Left ventricle myocardium superior (tissue), 1 donor: ENCODE measurements at regions not wholly inside any gene's neighbourhood (a gene's known extent, or its start where the extent isn't known, plus 50 kb on each side); places are given as distances from the start of the nearest gene placed in this dataset.

ENCODE experiments used
- ATAC-seq: fragments of 200-7000 bp; cut with Tn5 transposase; one replicate; pipeline ENCODE4 v1.9.1; 2020; ENCODE audit warnings: mild to moderate bottlenecking, moderate library complexity
- DNase-seq: peaks from one replicate; pipeline ENCODE4 v3.0.0-alpha.2; 2020
- intact Hi-C: fragments of 100-400 bp; cut with micrococcal nuclease; formaldehyde crosslinking; loops from one replicate; pipeline ENCODE4 v1.11.0; 2022
- donor health status: DM: no; HTN: yes; CAD: no; lungs with severe emphysema.

DNA sequence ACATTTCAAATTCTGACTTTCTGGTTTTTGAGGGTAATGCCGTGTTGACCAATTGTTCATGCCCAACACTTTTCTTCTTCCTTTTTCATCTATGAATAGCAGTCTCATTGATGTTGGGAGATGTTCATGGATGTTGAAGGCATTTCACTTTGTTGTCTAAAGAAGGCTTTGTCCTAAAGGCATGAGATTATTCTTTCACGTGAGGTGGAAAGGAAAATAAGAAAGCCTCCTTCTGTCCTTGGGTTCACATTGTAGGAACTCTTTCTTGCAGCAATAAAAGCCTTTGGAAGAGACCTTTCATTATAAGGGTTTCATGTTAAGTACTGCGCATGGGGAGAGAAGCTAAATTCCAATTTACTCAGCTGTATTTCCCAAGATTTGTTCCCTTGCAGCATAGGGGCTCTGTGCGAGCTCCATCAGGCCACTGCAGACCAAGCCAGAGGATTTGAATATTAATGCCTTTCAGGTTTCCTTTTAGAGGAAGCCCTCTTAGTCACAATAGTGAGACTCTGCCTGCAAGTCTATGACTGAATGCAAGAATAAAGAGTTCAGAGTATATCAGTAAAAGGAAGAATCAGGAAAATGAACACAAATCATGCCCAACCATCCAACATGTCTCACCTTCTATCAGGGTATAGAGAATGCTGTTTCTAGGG is 274.6 kb downstream of the TMEM38B start:
- no peak for ATAC-seq
- intact Hi-C loops: no loop called here

GRCh38 chr9:105969636-105970035 is 275.3 kb downstream of the TMEM38B start:
- intact Hi-C loops: no loop called here
- no peak for DNase-seq
- no peak for ATAC-seq

More for the DNA sequence above, 274.6 kb downstream of the TMEM38B start:
- DNase-seq: no peak

GRCh38 chr9:105971986-105972385 is 277.6 kb downstream of the TMEM38B start:
- no peak for ATAC-seq
- intact Hi-C loops: no loop called here
- DNase-seq: no peak

GRCh38 chr9:105972466-105973204 is 278.3 kb downstream of the TMEM38B start:
- DNase-seq: no peak
- intact Hi-C loops: no loop called here
- ATAC-seq: peak; percentile 35

DNA sequence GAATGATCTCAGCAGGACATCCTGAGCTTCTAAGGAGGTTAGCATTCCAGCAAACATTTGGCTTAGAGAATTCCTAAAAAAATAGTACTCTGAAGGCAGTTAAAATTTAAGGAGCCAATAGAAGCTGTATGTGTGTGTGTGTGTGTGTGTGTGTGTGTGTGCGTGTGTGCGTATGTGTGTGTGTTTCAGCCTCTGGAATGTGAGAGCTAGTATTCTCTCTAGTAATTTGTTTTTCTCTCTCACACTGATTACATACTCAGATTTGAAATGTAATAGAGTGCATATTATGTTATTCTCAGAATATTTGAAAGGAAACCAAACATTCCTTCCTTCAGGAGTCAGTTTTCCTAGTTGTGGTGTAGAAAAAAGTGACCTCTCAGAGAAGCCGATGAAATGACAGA is 279.6 kb downstream of the TMEM38B start:
- DNase-seq (no peak), ATAC-seq (peak; percentile 52)
- intact Hi-C loops: no loop called here

DNA sequence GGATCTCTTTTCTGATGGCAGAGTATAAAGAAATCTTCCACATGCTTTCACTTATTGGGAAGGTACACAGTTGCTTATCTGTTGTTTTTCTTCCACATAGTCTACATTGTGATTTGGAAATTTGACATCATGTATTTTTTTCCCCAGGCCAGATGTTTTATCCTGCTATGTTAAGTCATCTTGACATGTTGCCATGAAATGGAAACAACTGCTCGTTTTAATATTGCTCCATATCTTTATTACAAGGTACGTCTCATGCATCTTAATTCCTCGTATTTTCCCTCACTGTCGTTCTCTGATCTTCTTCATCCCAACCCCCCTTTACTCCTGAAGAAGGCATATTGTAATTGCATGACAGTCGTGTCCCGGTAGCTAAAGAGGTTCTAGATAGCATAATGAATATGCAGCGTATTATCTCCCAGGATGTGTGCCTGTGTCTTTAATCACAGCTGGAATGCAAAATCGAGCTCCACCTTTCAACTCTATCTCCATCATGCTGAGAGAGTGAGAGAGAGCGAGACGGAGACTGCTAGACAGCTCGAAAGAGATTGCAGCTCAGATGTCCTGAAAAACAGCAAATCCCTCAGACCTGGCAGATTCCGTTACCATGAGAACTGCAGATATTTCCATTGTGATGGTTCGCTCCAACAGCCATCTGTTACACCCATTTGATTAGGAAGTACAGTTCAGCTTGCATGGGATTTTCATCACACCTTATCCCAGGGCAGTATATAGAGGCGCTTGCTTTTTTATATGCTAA is 281.7 kb downstream of the TMEM38B start:
- intact Hi-C loops: no loop called here
- no peak for ATAC-seq

GRCh38 chr9:105978336-105978735 is 284.0 kb downstream of the TMEM38B start:
- ATAC-seq (no peak), DNase-seq (no peak)
- intact Hi-C loops: no loop called here

More for the DNA sequence above, 281.7 kb downstream of the TMEM38B start:
- DNase-seq: no peak

DNA sequence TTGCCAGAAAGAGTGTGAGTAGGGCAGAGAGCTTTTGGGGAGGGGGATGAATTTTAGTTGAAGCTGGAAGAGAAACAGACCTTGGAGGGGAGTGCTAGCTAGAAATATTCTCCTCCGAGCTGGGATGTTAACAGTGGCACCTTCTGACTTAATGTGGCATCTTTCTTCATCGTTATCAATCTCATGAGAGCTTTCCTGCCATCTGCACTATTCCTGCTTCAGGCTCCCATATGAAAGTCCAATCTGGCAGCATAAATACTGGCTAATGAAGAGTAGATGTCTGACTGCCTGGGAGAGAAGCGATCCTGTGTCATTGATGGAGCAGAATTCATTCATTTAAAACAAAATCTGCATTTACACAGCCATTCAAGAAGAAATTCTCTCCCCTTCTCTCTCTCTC is 284.5 kb downstream of the TMEM38B start:
- ATAC-seq: no peak
- intact Hi-C loops: no loop called here
- DNase-seq: no peak

DNA sequence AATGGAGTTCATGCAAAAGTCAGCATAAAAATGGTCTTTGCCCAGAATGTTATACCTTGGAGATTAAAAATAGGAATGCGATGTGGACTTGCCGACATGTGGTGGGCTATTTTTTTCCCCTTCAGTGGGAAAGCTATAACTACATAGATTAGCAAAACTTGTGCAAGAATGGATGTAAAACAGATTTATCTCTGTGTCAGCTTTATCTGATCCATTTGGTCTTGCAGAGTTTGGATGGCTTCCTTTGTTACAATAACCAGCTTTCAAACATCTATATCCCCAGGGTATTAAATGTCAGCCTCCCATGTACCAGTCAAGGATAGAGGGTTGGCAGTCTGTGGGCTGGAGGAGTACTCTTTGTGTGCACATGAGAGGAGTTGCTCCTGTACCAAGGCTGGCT is 284.9 kb downstream of the TMEM38B start:
- intact Hi-C loops: no loop called here
- ATAC-seq: no peak
- DNase-seq: no peak

DNA sequence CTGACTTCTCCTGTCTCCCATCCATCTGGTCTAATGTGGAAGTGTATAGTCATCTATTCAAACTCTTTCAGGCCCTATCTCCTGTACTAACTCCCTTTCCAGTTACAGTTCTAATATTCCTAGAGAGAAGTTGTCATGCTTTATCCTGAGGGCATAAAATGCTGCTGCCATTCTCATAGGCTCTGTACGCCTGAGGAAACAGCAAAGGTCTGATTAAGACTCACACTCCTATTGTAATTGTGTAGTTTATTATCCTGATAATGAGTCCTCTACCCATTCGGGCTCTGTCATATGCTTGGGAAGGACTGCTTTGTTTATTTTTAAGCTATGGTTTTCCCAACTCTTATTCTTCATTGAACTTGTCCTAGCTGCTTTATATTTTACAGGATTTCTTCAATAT is 290.4 kb downstream of the TMEM38B start:
- no peak for DNase-seq
- ATAC-seq: no peak
- intact Hi-C loops: no loop called here

GRCh38 chr9:105993116-105993854 is 298.9 kb downstream of the TMEM38B start:
- DNase-seq: no peak
- intact Hi-C loops: no loop called here
- ATAC-seq: no peak

DNA sequence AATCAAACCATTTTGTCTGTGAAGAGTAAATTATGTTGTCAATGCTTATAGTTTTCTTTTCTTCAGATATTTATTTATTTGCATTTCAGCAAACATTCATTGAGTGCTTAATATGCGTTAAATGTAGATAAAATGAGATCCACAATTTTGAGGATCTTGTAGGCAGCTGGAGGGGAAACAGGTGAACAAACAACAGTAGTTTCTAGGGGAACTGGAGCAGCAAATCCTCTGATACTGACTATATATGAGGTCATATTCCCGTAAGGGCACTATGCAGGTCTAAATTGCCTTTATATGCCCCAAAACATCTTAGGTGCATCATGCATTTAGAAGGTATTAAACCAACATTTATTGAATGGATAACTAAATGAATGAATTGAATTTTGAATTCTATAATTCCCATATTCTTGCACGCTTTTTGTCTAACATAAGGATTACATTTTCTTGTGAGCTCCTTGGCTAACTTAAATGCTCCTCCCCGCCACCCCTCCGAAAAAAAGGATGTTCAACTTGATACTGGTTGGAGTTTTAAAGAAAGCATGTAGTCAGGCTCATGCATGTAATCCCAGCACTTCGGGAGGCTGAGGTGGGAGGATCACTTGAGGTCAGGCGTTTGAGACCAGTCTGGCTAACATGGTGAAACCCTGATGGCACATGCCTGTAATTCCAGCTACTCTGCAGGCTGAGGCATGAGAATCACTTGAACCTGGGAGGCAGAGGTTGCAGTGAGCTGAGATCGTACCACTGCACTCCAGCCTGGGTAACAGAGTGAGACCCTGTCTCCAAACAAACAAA is 299.8 kb downstream of the TMEM38B start:
- intact Hi-C loops: no loop called here
- ATAC-seq: no peak
- DNase-seq: no peak

DNA sequence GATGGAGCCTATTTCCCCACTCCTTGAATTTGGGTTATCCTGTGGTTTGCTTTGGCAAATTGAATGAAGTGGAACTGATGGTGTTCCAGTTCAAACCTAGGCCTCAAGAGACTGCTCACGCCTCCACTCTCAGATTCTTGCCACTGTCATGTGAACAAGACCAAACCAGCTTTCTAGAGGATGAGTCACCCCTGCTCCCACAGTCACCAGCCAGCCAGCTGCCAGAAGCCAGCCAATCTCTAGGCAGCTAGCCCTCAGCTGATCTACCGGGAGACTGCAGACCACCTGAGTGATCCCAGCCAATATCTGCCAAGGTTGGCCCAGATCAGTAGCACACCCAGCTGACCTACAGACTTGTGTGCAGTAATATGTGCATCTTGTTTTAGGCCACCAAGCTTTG is 300.6 kb downstream of the TMEM38B start:
- DNase-seq (no peak), ATAC-seq (no peak)
- intact Hi-C loops: no loop called here

DNA sequence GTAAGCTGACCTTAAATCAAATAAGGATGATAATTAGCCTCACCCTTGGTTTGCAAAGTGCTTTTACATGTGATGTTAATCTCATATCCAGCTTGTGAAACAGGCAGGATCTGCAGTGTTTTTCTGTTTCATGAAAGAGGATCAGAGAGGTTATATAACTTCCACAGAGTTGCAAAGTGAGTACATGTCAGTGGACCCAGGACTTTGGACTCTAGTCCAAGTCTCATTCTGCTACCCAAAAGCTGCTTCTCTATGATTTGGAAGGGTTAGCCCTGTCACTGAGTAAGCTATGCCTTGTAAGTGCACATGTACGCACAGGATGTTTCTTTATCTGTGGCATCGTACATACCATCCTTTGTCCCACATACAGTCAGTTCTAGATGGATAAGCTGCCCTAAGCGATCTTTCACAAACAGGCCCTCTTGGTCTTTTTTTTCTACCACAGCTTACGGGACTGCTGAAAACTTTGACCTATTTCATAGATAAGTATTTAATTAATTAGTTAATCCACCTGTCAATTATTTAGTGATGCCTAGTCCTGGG is 322.9 kb downstream of the TMEM38B start:
- intact Hi-C loops: loop anchor here (5.0 kb wide), 1 partner anchor 430 kb away; no protein-coding TSS in a partner anchor
- no peak for DNase-seq
- ATAC-seq: no peak

- DNase-seq (peak; percentile 30), ATAC-seq (peak; percentile 95)
- intact Hi-C loops: loop anchor here (5.0 kb wide), 1 partner anchor 428 kb away; no protein-coding TSS in a partner anchor
Observed at GRCh38 chr9:106019039-106019680, 324.8 kb downstream of the TMEM38B start.

GRCh38 chr9:106019702-106020101 is 325.4 kb downstream of the TMEM38B start:
- ATAC-seq (no peak), DNase-seq (no peak)
- intact Hi-C loops: loop anchor here (5.0 kb wide), 1 partner anchor 428 kb away; no protein-coding TSS in a partner anchor

GRCh38 chr9:106020186-106020585 is 325.8 kb downstream of the TMEM38B start:
- DNase-seq (no peak), ATAC-seq (no peak)
- intact Hi-C loops: no loop called here

- intact Hi-C loops: no loop called here
- DNase-seq (no peak), ATAC-seq (no peak)
Observed at GRCh38 chr9:106023455-106023854, 329.1 kb downstream of the TMEM38B start.
